Mesenchymal stem cell (in vitro differentiated cells and primary cell): ENCODE measurements at regions not wholly inside any gene's neighbourhood (a gene's known extent, or its start where the extent isn't known, plus 50 kb on each side); places are given as distances from the start of the nearest gene placed in this dataset.

ENCODE experiments used
- DNase-seq: peaks from one replicate; pipeline ENCODE4 v3.0.0-alpha.2; 2013
- H2AFZ ChIP-seq: one replicate; pipeline ENCODE4 v1.6.1; 2013; ENCODE audit warnings: low read depth, mild to moderate bottlenecking, control low read depth, inconsistent platforms, low read length, moderate library complexity
- H2AK5ac ChIP-seq: 2 replicates; pipeline ENCODE4 v1.6.1; 2013; ENCODE audit warnings: low read length, moderate library complexity, mild to moderate bottlenecking, inconsistent platforms; ENCODE audit not compliant: severe bottlenecking
- H2BK120ac ChIP-seq: one replicate; pipeline ENCODE4 v1.6.1; 2013; ENCODE audit warnings: low read depth, mild to moderate bottlenecking, inconsistent platforms, low read length, moderate library complexity
- H2BK12ac ChIP-seq, 2 experiments: one replicate each; pipeline ENCODE4 v1.6.1; 2013; ENCODE audit warnings: inconsistent platforms in 2 of 2, low read length in 2 of 2, mild to moderate bottlenecking in 2 of 2, moderate library complexity in 2 of 2, control low read depth in 1 of 2
- H2BK15ac ChIP-seq: one replicate; pipeline ENCODE4 v1.6.1; 2013; ENCODE audit warnings: mild to moderate bottlenecking, low read depth, inconsistent platforms; ENCODE audit not compliant: poor library complexity, severe bottlenecking
- H2BK5ac ChIP-seq: 2 replicates; pipeline ENCODE4 v1.6.1; 2013; ENCODE audit warnings: low read depth, mild to moderate bottlenecking, low read length, control low read depth, inconsistent platforms; ENCODE audit not compliant: poor library complexity, severe bottlenecking
- H3K14ac ChIP-seq, 2 experiments: one replicate each; pipeline ENCODE4 v1.6.1; 2013; ENCODE audit warnings: inconsistent platforms in 2 of 2, low read length in 2 of 2, control low read depth in 1 of 2, mild to moderate bottlenecking in 1 of 2, moderate library complexity in 1 of 2
- H3K18ac ChIP-seq, 2 experiments: one replicate each; pipeline ENCODE4 v1.6.1; 2013; ENCODE audit warnings: inconsistent platforms in 2 of 2, low read length in 2 of 2, control low read depth in 1 of 2, low read depth in 1 of 2, mild to moderate bottlenecking in 1 of 2
- H3K23ac ChIP-seq, 2 experiments: one replicate each; pipeline ENCODE4 v1.6.1; 2013; ENCODE audit warnings: inconsistent platforms in 2 of 2, low read length in 2 of 2, mild to moderate bottlenecking in 2 of 2, moderate library complexity in 2 of 2, control low read depth in 1 of 2
- H3K27ac ChIP-seq: 2 replicates; pipeline ENCODE4 v1.5.1; 2013; ENCODE audit warnings: mild to moderate bottlenecking, moderate library complexity, low read length, control low read depth, inconsistent platforms; ENCODE audit not compliant: poor library complexity, severe bottlenecking
- H3K27me3 ChIP-seq, 2 experiments: 2 replicates each; pipeline versions ENCODE4 v1.6.1 to v1.7.0; 2013; ENCODE audit warnings: low read length in 2 of 2, mild to moderate bottlenecking in 2 of 2, moderate library complexity in 2 of 2, control low read depth in 1 of 2, inconsistent platforms in 1 of 2; ENCODE audit not compliant: control insufficient read depth in 1 of 2, insufficient read depth in 1 of 2
- H3K36me3 ChIP-seq, 2 experiments: 2 replicates each; pipeline versions ENCODE4 v1.6.1 to v1.7.0; 2013; ENCODE audit warnings: low read length in 2 of 2, control low read depth in 1 of 2, inconsistent platforms in 1 of 2, low read depth in 1 of 2, mild to moderate bottlenecking in 1 of 2; ENCODE audit not compliant: insufficient read depth in 2 of 2, control insufficient read depth in 1 of 2
- H3K4ac ChIP-seq, 2 experiments: one replicate each; pipeline ENCODE4 v1.6.1; 2013; ENCODE audit warnings: inconsistent platforms in 2 of 2, low read length in 2 of 2, mild to moderate bottlenecking in 2 of 2, moderate library complexity in 2 of 2, control low read depth in 1 of 2, low read depth in 1 of 2
- H3K4me1 ChIP-seq: 2 replicates; pipeline ENCODE4 v1.6.1; 2013; ENCODE audit warnings: low read depth, low read length, control low read depth; ENCODE audit not compliant: control insufficient read depth, insufficient read depth
- H3K4me2 ChIP-seq: 2 replicates; pipeline ENCODE4 v1.6.1; 2013; ENCODE audit warnings: low read length, mild to moderate bottlenecking, inconsistent platforms; ENCODE audit not compliant: poor library complexity, severe bottlenecking
- H3K4me3 ChIP-seq, 2 experiments: 2 replicates each; pipeline versions ENCODE4 v1.5.1 to v1.7.0; 2013; ENCODE audit warnings: low read length in 2 of 2, mild to moderate bottlenecking in 2 of 2, control low read depth in 1 of 2, low read depth in 1 of 2; ENCODE audit not compliant: insufficient read depth in 1 of 2
- H3K79me1 ChIP-seq: replicated peaks from 2 replicates; pipeline ENCODE4 v1.6.1; 2013; ENCODE audit warnings: mild to moderate bottlenecking, control low read depth, low read length, inconsistent platforms; ENCODE audit not compliant: poor library complexity, severe bottlenecking
- H3K9ac ChIP-seq: 2 replicates; pipeline ENCODE4 v1.7.0; 2013; ENCODE audit warnings: mild to moderate bottlenecking, low read length, moderate library complexity
- H3K9me3 ChIP-seq: 2 replicates; pipeline ENCODE4 v1.7.0; 2013; ENCODE audit warnings: mild to moderate bottlenecking, low read length; ENCODE audit not compliant: control insufficient read depth
- H4K8ac ChIP-seq: one replicate; pipeline ENCODE4 v1.6.1; 2013; ENCODE audit warnings: inconsistent platforms, mild to moderate bottlenecking, low read length, moderate library complexity
- H4K91ac ChIP-seq: one replicate; pipeline ENCODE4 v1.6.1; 2013; ENCODE audit warnings: mild to moderate bottlenecking, low read length, inconsistent platforms
- WGBS: methylation state at CpG from one replicate; pipeline ENCODE4 v1.1.7; 2013; ENCODE audit warnings: mixed read lengths; 5-methylcytosine and 5-hydroxymethylcytosine counted together

DNA sequence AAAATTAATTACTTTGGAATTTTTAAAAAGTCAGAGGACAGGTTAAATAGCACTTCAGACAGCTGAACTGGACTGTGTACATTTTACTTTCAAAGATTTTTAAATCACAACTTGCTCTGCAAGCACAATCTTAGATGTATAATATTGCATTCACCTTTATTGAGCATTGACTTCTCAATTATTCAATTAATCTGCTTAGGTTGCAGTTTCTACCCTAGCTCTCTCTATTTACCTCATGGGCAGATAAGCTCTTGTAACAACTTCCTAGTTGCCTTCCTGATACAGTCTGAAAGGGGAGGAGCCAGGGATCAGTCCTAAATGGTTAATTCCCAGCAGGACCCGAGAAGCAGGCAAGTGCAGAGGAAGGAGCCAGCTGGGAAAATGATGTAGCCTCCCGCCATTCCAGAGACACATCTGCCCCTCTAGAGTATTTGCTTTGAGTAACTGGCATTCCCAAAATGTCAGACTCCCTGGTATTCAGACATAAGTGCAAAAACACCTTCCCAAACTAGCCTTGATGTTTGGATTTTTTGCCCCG, 302.8 kb downstream of the GALC start:
- H3K36me3 ChIP-seq: no peaks in the 10 kb centered on the region
- H2BK120ac ChIP-seq: no peak overlapping the region
- no peaks in the 10 kb centered on the region for H3K79me1 ChIP-seq
- no peak overlapping the region for H3K27ac ChIP-seq
- H3K4ac ChIP-seq: no peak overlapping the region
- H2AK5ac ChIP-seq: no peak overlapping the region
- H2BK15ac ChIP-seq: no peak overlapping the region
- no peak overlapping the region for H3K4me3 ChIP-seq
- H3K27me3 ChIP-seq: no peaks in the 10 kb centered on the region
- no peaks in the 10 kb centered on the region for H3K9me3 ChIP-seq
- no peak overlapping the region for H3K14ac ChIP-seq
- H3K23ac ChIP-seq: no peak overlapping the region
- no peak for DNase-seq
- H4K91ac ChIP-seq: no peak overlapping the region
- H3K4me2 ChIP-seq: no peak overlapping the region
- H2BK5ac ChIP-seq: no peak overlapping the region
- no peak overlapping the region for H2BK12ac ChIP-seq
- H3K18ac ChIP-seq: no peak overlapping the region
- H4K8ac ChIP-seq: no peak overlapping the region
- H3K4me1 ChIP-seq: no peaks in the 10 kb centered on the region
- WGBS: 57% methylated on average over 3 of the region's 3 CpGs
- H3K9ac ChIP-seq: no peak overlapping the region
- no peak overlapping the region for H2AFZ ChIP-seq

DNA sequence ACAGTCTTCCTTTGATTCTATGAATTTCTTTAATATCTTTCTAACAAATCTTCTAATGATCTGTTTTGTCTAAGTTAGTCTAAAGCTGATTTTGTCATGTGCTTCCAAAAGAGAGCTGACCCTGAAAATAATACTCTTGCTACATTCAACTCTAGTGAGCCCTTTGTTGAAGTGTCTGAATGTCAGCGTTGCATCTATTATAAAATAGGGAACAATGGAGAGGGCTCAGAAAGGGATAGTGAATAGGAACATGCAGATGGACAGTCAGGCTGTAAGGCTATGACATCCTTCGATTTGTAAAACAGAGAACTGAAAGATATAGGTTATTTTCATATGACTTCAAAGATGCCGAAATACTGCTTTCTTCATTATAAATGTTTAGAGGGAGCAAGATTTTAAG, 304.5 kb downstream of the GALC start:
- H3K4me2 ChIP-seq: no peak overlapping the region
- H3K14ac ChIP-seq: no peak overlapping the region
- H2BK12ac ChIP-seq: no peak overlapping the region
- H2BK5ac ChIP-seq: no peak overlapping the region
- 67% methylated on average over 2 of the region's 3 CpGs for WGBS
- no peak overlapping the region for H2AFZ ChIP-seq
- no peak overlapping the region for H2BK15ac ChIP-seq
- no peak overlapping the region for H3K4me3 ChIP-seq
- DNase-seq: no peak
- no peak overlapping the region for H4K91ac ChIP-seq
- H3K4me1 ChIP-seq: no peaks in the 10 kb centered on the region
- no peak overlapping the region for H4K8ac ChIP-seq
- H3K9me3 ChIP-seq: peaks cover 9% of the 10 kb centered on the region
- no peaks in the 10 kb centered on the region for H3K79me1 ChIP-seq
- H2AK5ac ChIP-seq: no peak overlapping the region
- H3K9ac ChIP-seq: no peak overlapping the region
- no peak overlapping the region for H3K4ac ChIP-seq
- no peak overlapping the region for H3K18ac ChIP-seq
- no peaks in the 10 kb centered on the region for H3K36me3 ChIP-seq
- no peak overlapping the region for H3K27ac ChIP-seq
- no peaks in the 10 kb centered on the region for H3K27me3 ChIP-seq
- no peak overlapping the region for H2BK120ac ChIP-seq
- H3K23ac ChIP-seq: no peak overlapping the region

DNA sequence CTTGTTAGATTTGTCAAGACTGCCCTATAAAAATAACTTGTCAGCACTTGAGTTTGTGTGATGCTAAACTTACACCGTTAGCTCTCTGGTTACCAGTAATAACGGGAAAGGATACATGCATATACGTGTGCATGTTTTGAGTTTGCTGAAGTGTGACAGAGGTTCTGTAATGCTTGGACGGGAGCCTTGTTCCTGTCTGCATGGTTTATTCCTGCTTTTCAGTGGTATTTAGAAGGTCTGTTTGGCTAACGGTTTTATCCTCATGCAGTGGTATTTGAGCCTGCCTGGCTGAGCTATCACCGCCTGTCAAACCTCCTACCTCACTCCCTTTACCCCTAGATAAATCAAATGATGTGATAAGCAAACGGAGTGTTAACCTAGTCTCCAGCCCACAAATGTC, 305.6 kb downstream of the GALC start:
- Histone ChIP-seq H2AFZ (no peak overlapping the region), H3K27ac (no peak overlapping the region), H3K36me3 (no peaks in the 10 kb centered on the region), H4K8ac (no peak overlapping the region), H2AK5ac (no peak overlapping the region), H3K14ac (no peak overlapping the region), H3K23ac (no peak overlapping the region), H2BK5ac (no peak overlapping the region), H3K18ac (no peak overlapping the region), H3K4me1 (no peaks in the 10 kb centered on the region), H3K27me3 (no peaks in the 10 kb centered on the region), H3K4me3 (no peak overlapping the region), H2BK12ac (no peak overlapping the region), H3K9ac (no peak overlapping the region), H3K9me3 (peaks cover 20% of the 10 kb centered on the region), H2BK120ac (no peak overlapping the region), H3K4me2 (no peak overlapping the region), H2BK15ac (no peak overlapping the region), H3K79me1 (no peaks in the 10 kb centered on the region), H4K91ac (no peak overlapping the region), H3K4ac (no peak overlapping the region)
- no peak for DNase-seq
- WGBS: 85% methylated on average over 4 of the region's 7 CpGs

DNA sequence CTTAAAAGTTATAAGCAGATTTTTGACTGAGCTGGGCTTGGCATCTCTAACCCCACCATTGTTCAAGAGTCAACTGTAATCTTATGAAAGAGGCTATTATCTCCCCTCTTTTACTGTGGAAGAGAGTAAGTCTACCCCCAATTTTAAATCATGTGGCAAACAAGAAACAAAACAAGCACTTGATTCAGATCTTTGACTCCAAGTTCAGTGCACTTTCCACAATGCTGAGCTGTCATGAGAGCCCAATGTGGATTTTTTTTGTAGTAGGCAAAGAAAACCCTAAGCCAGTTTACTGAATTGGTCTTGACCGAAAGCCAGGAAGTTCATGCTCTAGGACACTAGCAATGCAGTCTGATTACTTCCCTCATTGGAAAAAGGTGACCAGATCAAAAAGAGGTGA, 306.2 kb downstream of the GALC start:
- Histone ChIP-seq H3K23ac (no peak overlapping the region), H3K4me1 (no peaks in the 10 kb centered on the region), H2BK120ac (no peak overlapping the region), H2BK12ac (no peak overlapping the region), H3K27me3 (no peaks in the 10 kb centered on the region), H4K8ac (no peak overlapping the region), H3K14ac (no peak overlapping the region), H3K18ac (no peak overlapping the region), H2AFZ (no peak overlapping the region), H4K91ac (no peak overlapping the region), H3K9ac (no peak overlapping the region), H2BK15ac (no peak overlapping the region), H3K27ac (no peak overlapping the region), H3K79me1 (no peaks in the 10 kb centered on the region), H3K4me2 (no peak overlapping the region), H3K4me3 (no peak overlapping the region), H3K9me3 (peaks cover 20% of the 10 kb centered on the region), H3K4ac (no peak overlapping the region), H2AK5ac (no peak overlapping the region), H3K36me3 (no peaks in the 10 kb centered on the region), H2BK5ac (no peak overlapping the region)
- DNase-seq: no peak
- WGBS: 94% methylated on average over 1 of the region's 1 CpG
